IMR-90 (cell line): ENCODE measurements at regions not wholly inside any gene's neighbourhood (a gene's known extent, or its start where the extent isn't known, plus 50 kb on each side); places are given as distances from the start of the nearest gene placed in this dataset.

ENCODE experiments used
- ATAC-seq: fragments of 200-7000 bp; cut with Tn5 transposase; 2 replicates; pipeline ENCODE4 v1.9.1; 2020; ENCODE audit warnings: low read depth, mild to moderate bottlenecking, moderate library complexity
- BruUV-seq: library from RNA; stranded (reverse); fragments of 400-500 nt; replicated peaks from 2 replicates; lab custom pipeline; 2021; lab: Mats Ljungman, UMichigan
- CTCF ChIA-PET: fragments of 300-600 bp; formaldehyde crosslinking; extraction: SDS; loops from one replicate; lab custom pipeline; 2021; ENCODE audit warnings: antibody characterized with exemption; lab: Yijun Ruan, JAX
- POLR2A ChIA-PET: fragments of 300-600 bp; sonication (Branson Sonifier 250); formaldehyde crosslinking; loops from one replicate; lab custom pipeline; 2022; ENCODE audit warnings: antibody characterized with exemption; ENCODE audit not compliant: unreplicated experiment; lab: Charles Lee
- DNase-seq: peaks from one replicate; pipeline ENCODE4 v3.0.0; 2013
- H2AFZ ChIP-seq: replicated peaks from 2 replicates; pipeline ENCODE3; 2013; ENCODE audit warnings: low read length, mild to moderate bottlenecking; ENCODE audit not compliant: poor library complexity
- H2AK5ac ChIP-seq: 2 replicates; pipeline ENCODE4 v1.6.1; 2013; ENCODE audit warnings: low read depth, low read length, inconsistent platforms
- H2AK9ac ChIP-seq: replicated peaks from 2 replicates; pipeline ENCODE3; 2013; ENCODE audit warnings: mild to moderate bottlenecking, low read depth, low read length, moderate library complexity; ENCODE audit not compliant: poor library complexity
- H2BK120ac ChIP-seq: 2 replicates; pipeline ENCODE4 v1.6.1; 2013; ENCODE audit warnings: low read depth, low read length, inconsistent platforms
- H2BK15ac ChIP-seq: 3 replicates; pipeline ENCODE4 v1.6.1; 2013; ENCODE audit warnings: low read depth, low read length, inconsistent platforms
- H2BK20ac ChIP-seq: 2 replicates; pipeline ENCODE4 v1.6.1; 2013; ENCODE audit warnings: low read depth, mild to moderate bottlenecking, inconsistent platforms, low read length, moderate library complexity
- H2BK5ac ChIP-seq: 2 replicates; pipeline ENCODE4 v1.6.1; 2013; ENCODE audit warnings: mild to moderate bottlenecking, low read depth, low read length, inconsistent platforms; ENCODE audit not compliant: poor library complexity, severe bottlenecking
- H3K14ac ChIP-seq: replicated peaks from 2 replicates; pipeline ENCODE4 v1.6.1; 2013; ENCODE audit warnings: low read depth, low read length, inconsistent platforms
- H3K18ac ChIP-seq: 2 replicates; pipeline ENCODE4 v1.6.1; 2013; ENCODE audit warnings: low read depth, low read length, control low read depth
- H3K23ac ChIP-seq: 2 replicates; pipeline ENCODE4 v1.6.1; 2013; ENCODE audit warnings: low read depth, low read length, inconsistent platforms
- H3K27ac ChIP-seq: 2 replicates; pipeline ENCODE4 v1.5.1; 2013; ENCODE audit warnings: mild to moderate bottlenecking, control low read depth, low read length; ENCODE audit not compliant: insufficient read depth
- H3K27me3 ChIP-seq: 2 replicates; pipeline ENCODE4 v1.6.1; 2013; ENCODE audit warnings: low read length; ENCODE audit not compliant: control insufficient read depth, insufficient read depth
- H3K36me3 ChIP-seq: 2 replicates; pipeline ENCODE4 v1.6.1; 2013; ENCODE audit warnings: low read length, mixed read lengths; ENCODE audit not compliant: control insufficient read depth, insufficient read depth
- H3K4ac ChIP-seq: 2 replicates; pipeline ENCODE4 v1.6.1; 2013; ENCODE audit warnings: low read depth, low read length, inconsistent platforms
- H3K4me1 ChIP-seq: 2 replicates; pipeline ENCODE4 v1.6.1; 2013; ENCODE audit warnings: low read length, mixed read lengths; ENCODE audit not compliant: control insufficient read depth, insufficient read depth
- H3K4me2 ChIP-seq: 2 replicates; pipeline ENCODE4 v1.6.1; 2013; ENCODE audit warnings: low read depth, mild to moderate bottlenecking, control low read depth, low read length, moderate library complexity
- H3K4me3 ChIP-seq: 2 replicates; pipeline ENCODE4 v1.5.1; 2013; ENCODE audit warnings: low read depth, mild to moderate bottlenecking, control low read depth, low read length, moderate library complexity; ENCODE audit not compliant: insufficient read depth
- H3K56ac ChIP-seq: 2 replicates; pipeline ENCODE4 v1.6.1; 2013; ENCODE audit warnings: low read length, inconsistent platforms; ENCODE audit not compliant: insufficient read depth; ENCODE audit errors: extremely low read depth
- H3K79me1 ChIP-seq, 2 experiments: 2 replicates each; pipeline ENCODE4 v1.6.1; 2013; ENCODE audit warnings: low read length in 2 of 2, inconsistent platforms in 1 of 2, low read depth in 1 of 2
- H3K9ac ChIP-seq: 2 replicates; pipeline ENCODE4 v1.6.1; 2013; ENCODE audit warnings: low read depth, low read length, control low read depth
- H3K9me1 ChIP-seq: 2 replicates; pipeline ENCODE4 v1.6.1; 2013; ENCODE audit warnings: low read length, inconsistent platforms; ENCODE audit not compliant: insufficient read depth
- H3K9me3 ChIP-seq: 2 replicates; pipeline ENCODE4 v1.6.1; 2013; ENCODE audit warnings: low read length; ENCODE audit not compliant: control insufficient read depth, insufficient read depth
- H4K20me1 ChIP-seq: 2 replicates; pipeline ENCODE4 v1.6.1; 2013; ENCODE audit warnings: low read length, inconsistent platforms; ENCODE audit not compliant: insufficient read depth
- H4K5ac ChIP-seq: 2 replicates; pipeline ENCODE4 v1.6.1; 2013; ENCODE audit warnings: mild to moderate bottlenecking, low read depth, low read length, control low read depth
- H4K8ac ChIP-seq, 2 experiments: 2 replicates each; pipeline ENCODE4 v1.6.1; 2013; ENCODE audit warnings: low read depth in 2 of 2, low read length in 2 of 2, control low read depth in 1 of 2, inconsistent platforms in 1 of 2
- H4K91ac ChIP-seq: 2 replicates; pipeline ENCODE4 v1.6.1; 2013; ENCODE audit warnings: low read depth, low read length, inconsistent platforms; ENCODE audit not compliant: insufficient read depth
- CHD1 ChIP-seq: IDR thresholded peaks from 2 replicates; pipeline ENCODE4 v1.6.1; 2012; ENCODE audit warnings: low read depth, low read length, improper control_type of control experiment
- FOS ChIP-seq: fragments of 150-350 bp; IDR thresholded peaks from 2 replicates; pipeline ENCODE4 v1.6.1; 2016; ENCODE audit warnings: low read depth, low read length
- MAFK ChIP-seq: IDR thresholded peaks from 2 replicates; pipeline ENCODE4 v1.6.1; 2012; ENCODE audit warnings: low read depth, low read length, improper control_type of control experiment
- MXI1 ChIP-seq: IDR thresholded peaks from 2 replicates; pipeline ENCODE4 v1.6.1; 2012; ENCODE audit warnings: low read depth, mild to moderate bottlenecking, low read length, moderate library complexity, borderline replicate concordance
- NFE2L2 ChIP-seq: fragments of 150-350 bp; IDR thresholded peaks from 2 replicates; pipeline ENCODE4 v1.6.1; 2016; ENCODE audit warnings: low read depth, mild to moderate bottlenecking, low read length
- POLR2A ChIP-seq: IDR thresholded peaks from 2 replicates; pipeline ENCODE4 v1.6.1; 2012; ENCODE audit warnings: mild to moderate bottlenecking, low read depth, low read length
- RFX5 ChIP-seq: IDR thresholded peaks from 2 replicates; pipeline ENCODE4 v1.8.0; 2012; ENCODE audit warnings: low read depth, mild to moderate bottlenecking, low read length, moderate library complexity
- SMC3 ChIP-seq: fragments of 150-350 bp; IDR thresholded peaks from 2 replicates; pipeline ENCODE4 v1.6.1; 2016; ENCODE audit warnings: low read depth, mild to moderate bottlenecking, antibody characterized with exemption, low read length, moderate library complexity
- WGBS, 2 experiments: methylation state at CpG; one replicate each; pipeline versions ENCODE4 v1.1.5 to v1.1.7; 2013; ENCODE audit warnings: missing lambda C conversion rate in 2 of 2; ENCODE audit not compliant: insufficient read length in 1 of 2; ENCODE audit errors: extremely low coverage in 2 of 2; 5-methylcytosine and 5-hydroxymethylcytosine counted together
- dilution Hi-C: fragments of 300-500 bp; cut with HindIII; formaldehyde crosslinking; loops from one replicate; pipeline ENCODE4 v1.14.3; 2018; ENCODE audit warnings: low sequenced_read_pairs; ENCODE audit not compliant: unreplicated experiment
- in situ Hi-C: fragments of 300-500 bp; cut with MboI; formaldehyde crosslinking; loops from 3 replicates; pipeline ENCODE4 v1.14.3; 2019; ENCODE audit warnings: low sequenced_read_pairs, inconsistent platforms, mixed read lengths
- intact Hi-C: fragments of 100-400 bp; cut with micrococcal nuclease; formaldehyde crosslinking; loops from 2 replicates; pipeline ENCODE4 v1.10.0; 2022

- no peak overlapping the region for H2BK120ac ChIP-seq
- H3K4ac ChIP-seq: no peak overlapping the region
- no peak overlapping the region for H2BK20ac ChIP-seq
- no peak overlapping the region for H2AFZ ChIP-seq
- H3K27me3 ChIP-seq: no peaks in the 10 kb centered on the region
- no peaks in the 10 kb centered on the region for H3K79me1 ChIP-seq
- H4K20me1 ChIP-seq: no peaks in the 10 kb centered on the region
- no peaks in the 10 kb centered on the region for H3K9me1 ChIP-seq
- in situ Hi-C loops (no loop called here), dilution Hi-C loops (no loop called here), intact Hi-C loops (no loop called here)
- H2BK15ac ChIP-seq: no peak overlapping the region
- no peak overlapping the region for H3K14ac ChIP-seq
- H3K4me3 ChIP-seq: no peak overlapping the region
- TF ChIP-seq FOS: no peak
- TF ChIP-seq POLR2A: no peak
- TF ChIP-seq MAFK: no peak
- no peak for TF ChIP-seq NFE2L2
- TF ChIP-seq RFX5: no peak
- TF ChIP-seq CHD1: no peak
- TF ChIP-seq MXI1: no peak
- TF ChIP-seq SMC3: no peak
- no peak for DNase-seq
- 0 out of 2 replicates have a peak, but pooled peaks cover 4% of the 10 kb centered on the region for H3K9me3 ChIP-seq
- H2BK5ac ChIP-seq: no peak overlapping the region
- POLR2A ChIA-PET: no interaction called here
- no peak overlapping the region for H3K27ac ChIP-seq
- no CpG with 5 or more reads among the region's 3 CpGs for WGBS, 2 experiments
- H3K9ac ChIP-seq: no peak overlapping the region
- H4K5ac ChIP-seq: no peak overlapping the region
- H3K36me3 ChIP-seq: no peaks in the 10 kb centered on the region
- H2AK5ac ChIP-seq: no peak overlapping the region
- H4K91ac ChIP-seq: no peak overlapping the region
- no peak overlapping the region for H4K8ac ChIP-seq
- H3K56ac ChIP-seq: no peak overlapping the region
- no peak overlapping the region for H3K23ac ChIP-seq
- ATAC-seq: no peak
- no peak overlapping the region for H3K18ac ChIP-seq
- no peak overlapping the region for H3K4me2 ChIP-seq
- no peak overlapping the region for H2AK9ac ChIP-seq
- no peaks in the 10 kb centered on the region for H3K4me1 ChIP-seq
- CTCF ChIA-PET: no interaction called here
- BruUV-seq: no TSS peak
Observed at GRCh38 chr9:80518441-80518840, 946.7 kb downstream of the TLE4 start.
